HG02642 (cell line): ENCODE measurements at regions not wholly inside any gene's neighbourhood (a gene's known extent, or its start where the extent isn't known, plus 50 kb on each side); places are given as distances from the start of the nearest gene placed in this dataset.

Experiments used
- ATAC-seq: cut with Tn5 transposase; IDR thresholded peaks from one replicate; pipeline ENCODE4 v1.9.1; 2021; ENCODE audit warnings: mild to moderate bottlenecking; ENCODE audit not compliant: unreplicated experiment, poor library complexity

DNA sequence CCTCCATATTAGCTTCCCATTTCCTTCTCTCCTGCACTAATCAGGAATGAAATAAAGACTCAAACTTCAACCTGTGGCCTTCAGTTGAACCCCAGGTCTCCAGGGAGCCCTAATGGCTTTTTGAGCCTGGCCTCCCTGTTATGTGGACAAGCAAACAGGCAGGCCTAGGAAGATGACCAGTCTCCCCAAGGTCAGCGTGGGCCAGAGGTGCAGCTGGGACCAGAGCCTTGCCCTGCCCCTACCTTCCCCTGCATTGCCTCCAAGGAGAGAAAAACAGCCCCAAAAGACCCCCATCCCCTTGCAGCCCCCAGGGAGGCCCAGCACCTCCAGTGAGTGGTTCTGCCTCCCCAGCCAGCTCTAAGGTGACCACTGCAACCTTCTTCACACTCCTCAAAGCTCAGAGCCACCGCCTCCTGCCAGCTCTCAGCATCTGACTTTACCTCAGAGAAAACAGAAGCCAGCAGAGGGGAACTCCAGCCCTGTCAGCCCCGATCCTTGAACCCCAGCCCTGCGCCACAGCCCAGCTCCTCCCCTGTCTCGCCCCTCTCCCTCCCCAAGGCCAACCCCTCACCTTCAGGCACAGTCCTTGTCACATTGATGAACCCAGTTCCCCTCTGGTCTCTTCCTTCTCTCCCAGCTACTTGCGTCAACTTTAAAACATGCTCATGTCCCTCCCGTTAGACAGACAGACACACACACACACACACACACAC, 59.5 kb upstream of the ID2 start:
- no peak for ATAC-seq

DNA sequence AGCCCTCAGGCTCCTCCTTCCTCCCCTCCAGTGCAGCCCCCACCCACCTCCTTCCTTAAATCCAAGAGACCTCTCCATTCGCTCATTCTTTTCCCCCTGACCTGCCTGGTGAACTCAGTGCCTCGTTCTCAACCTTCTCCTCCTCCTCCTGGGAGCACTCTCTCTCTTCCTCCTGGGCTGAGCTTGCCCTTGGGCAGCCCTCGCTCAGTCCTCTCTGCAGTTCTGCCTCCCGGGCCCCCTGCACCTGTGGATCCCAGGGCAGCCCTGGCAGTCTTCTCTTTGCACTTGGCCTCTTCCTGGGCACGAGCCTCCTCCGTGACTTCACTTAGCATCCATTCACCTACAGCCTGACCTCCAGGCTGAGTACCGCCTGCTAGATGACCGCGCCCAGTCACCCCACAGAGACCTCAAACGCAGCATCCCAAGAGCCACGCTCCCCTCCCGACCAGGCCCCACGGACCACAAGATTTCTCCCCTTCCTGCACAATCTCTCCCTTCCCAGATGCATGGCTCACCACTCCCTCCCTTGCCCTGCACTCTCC, 58.9 kb upstream of the ID2 start:
- ATAC-seq, result no peak

DNA sequence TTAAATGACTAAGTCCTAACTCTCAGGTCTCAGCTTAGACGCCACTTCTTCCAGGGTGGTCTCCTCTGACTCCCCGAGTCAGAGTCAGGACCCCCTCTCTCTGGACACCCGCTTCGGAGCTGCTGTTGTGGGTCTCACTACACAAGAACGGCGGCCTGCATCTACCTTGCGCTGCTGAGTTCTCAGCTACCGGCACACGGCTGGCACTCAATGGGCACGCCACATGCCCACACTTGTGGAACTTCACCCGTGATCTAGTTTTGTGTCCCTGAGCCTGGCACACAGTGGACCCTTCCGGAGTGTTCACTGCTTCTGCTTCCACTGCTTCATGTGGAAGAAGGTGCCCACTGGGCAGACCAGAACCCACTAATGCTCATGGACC, 58.3 kb upstream of the ID2 start:
- ATAC-seq, result no peak

DNA sequence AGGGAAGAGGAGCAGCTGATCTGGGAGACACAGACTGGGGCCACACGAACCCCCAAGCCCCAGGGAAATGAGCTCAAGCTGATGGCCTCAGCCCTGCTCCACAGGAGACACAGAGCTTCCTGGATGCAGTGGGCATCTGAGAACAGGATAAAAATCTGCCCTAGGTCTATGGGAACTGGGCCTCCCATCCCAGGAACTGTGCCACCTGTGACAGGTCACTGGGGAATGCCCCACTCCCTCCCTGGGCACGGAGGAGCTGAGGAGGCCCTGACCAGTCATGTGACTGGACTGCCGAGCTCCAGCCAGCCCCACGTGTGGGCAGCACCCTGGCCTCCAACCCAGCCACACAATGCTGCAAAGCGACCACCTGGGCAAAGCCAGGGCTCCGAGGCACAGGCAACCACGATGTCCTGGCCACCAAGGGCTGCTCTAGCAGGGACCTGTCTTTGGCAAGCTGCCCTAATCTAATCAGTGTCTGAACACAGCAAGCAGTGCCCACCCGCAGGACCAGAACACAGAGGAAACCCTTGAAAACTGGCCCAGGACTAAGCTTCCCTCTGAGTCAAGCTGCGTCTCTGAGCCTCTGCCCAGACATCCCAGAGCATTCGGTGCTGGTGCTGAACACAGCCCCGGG, 57.8 kb upstream of the ID2 start:
- ATAC-seq, result no peak

DNA sequence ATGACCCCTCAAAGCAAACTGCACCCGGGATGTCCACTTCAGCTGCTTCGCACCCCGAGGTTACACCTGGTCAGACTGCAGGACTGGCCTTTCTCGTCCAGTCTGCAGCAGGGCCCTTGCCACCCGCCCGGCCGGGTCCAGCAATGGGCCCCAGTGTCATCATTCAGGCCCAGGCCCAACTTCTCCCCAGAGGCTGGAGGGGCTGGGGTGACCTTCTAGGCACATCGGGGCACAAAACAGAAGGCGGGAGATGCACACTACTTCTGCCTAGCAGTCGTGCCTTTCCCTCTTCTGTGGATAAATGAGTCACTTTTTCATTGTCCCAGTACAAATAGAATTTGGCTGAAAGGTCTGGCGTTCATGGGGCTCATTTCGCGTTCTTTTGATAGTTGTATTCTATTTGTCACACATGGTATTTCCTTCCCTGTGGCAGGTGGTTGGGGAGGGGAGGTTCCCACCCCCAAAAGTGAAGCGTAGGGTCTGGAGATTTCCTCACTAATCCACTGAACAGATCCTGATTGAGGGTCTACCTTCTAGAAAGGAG, 56.9 kb upstream of the ID2 start:
- ATAC-seq, result no peak

DNA sequence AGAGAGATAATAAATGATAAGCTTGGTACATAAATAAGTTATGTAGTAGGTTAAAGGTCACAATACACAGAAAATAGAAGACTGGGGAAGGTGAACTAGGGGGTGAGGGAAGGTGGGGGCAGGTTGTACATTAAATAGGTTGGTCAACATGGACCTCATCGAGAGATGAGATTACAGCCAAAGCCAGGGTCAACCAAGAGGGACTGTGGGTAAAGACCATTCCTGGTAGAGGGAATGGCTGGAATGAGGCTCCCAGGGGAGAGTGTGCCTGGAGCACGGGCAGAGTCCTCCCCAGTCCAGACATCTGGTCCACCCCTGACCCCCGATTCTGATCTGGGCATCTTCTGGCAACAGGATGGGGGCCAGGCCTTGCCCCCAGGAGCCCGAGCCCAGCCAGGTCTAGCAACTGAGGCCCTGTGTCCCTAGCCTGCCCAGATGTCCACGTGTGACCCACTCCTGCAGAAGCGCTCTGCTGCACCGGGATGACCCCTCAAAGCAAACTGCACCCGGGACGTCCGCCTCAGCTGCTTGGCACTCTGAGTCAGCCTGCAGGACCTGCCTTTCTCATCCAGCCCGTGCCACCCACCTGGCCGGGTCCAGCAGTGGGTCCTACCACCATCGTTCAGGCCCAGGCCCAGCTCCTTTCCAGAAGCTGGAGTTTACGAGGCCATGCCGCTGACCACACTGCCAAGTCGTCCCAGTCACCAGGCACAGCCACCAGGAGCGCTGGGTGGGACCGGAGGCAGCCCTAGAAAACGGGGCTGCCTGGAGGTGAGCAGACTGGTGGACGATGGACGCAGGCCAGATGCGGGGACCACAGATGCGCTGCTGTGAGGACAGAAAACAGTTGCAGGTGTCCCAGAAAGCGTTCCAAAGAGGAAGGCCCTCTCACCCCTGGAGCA, 56.2 kb upstream of the ID2 start:
- ATAC-seq, result no peak

DNA sequence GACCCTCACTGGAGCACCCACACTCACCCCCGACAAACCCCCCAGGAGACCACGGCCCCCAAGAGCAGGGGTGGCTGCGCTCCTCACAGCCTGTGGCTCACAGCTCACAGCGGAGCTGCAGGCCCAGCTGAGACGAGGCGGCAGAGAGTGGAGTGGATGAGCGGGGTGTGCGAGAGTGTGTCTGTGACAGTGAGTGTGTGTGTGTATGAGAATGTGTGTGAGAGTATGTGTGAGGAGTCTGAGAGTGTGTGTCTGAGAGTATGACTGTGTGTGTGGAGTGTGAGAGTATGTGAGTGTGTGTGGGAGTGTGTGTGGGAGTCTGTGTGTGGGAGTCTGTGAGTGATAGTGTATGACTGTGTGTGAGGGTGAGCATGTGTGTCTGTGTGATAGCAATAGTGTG, 55.3 kb upstream of the ID2 start:
- ATAC-seq, result no peak

DNA sequence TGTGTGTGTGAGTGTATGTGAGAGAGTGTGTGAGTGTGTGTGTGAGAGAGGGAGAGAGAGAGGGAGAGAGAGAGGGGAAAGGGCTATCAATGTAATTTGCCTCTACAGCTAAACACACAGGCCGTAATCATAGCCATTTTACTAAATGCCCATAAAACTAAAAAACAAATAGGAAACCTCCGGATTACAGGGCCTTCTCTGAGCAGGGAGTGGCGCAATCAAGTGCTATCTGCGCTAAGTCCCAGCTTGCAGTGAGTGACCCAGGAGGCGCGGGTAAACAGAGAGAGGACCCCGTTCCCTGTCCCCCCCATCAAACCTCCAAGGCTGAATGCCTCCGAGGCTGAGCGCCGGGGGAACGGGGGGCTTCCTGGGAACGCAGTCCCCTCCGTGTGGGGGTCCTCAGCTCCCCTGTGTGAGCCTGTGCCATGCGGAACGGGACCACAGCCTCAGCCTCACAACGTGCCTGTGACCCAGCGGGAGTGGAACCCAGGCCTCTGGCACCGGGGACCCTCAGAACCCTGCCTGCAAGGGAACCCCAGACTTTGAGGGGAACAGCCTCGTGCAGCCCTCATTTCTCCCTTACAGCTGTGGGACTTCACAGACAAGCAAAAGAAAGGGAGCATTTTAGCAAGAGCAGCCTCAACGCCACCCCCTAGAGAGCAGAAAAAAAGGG, 54.7 kb upstream of the ID2 start:
- no peak for ATAC-seq

DNA sequence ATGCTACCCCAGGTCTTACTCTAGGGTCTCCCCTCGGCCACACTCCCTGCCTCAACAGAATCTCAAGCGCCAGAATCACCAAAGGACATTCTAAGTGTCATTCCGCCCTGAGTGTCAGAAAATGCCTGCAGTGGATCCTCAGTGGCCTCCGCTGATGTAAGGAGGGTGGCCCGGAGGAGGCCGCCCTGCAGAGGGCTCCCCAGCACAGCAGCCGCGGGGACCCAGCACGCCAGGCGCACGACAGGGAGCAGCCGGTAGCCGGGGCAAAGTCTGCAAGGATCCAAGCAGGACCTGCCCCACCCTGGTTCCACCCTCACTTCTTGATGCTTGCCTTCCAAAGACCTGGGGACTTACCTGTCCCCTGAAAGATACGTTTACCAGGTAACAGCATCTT, 54.2 kb upstream of the ID2 start:
- ATAC-seq, result no peak

DNA sequence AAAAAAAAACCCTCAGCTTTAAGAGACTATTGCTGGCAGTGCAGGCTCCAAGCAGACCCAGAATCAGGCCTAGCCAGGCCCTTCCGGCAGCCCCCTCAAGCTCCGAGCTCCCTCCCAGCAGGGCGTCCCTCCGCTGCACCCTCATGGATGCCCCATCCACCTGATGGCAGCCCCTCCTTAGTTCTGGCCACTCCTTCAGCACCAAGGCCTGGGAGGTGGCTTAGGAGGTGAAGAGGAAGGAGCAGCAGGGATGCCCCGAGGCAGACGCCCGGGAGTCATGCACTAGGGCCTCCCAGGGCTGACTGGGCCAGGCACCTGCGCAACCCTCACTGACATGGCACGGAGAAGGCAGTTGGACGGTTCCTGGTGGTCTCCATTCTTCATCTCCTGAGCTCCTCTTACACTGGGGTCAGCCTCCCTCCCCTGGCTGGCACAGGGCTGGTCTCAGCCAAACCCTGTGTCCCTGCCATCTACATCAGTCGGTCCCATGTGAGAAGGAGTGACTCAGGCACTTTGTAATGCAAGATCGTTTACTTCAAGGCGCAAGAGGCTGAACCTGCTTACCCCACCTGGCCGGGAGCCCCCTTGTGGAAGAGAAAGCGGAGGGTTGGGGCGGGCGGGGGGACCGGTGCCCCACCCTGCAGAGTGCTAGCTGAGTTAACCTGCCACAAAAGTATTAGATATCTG, 53.5 kb upstream of the ID2 start:
- ATAC-seq, result no peak

DNA sequence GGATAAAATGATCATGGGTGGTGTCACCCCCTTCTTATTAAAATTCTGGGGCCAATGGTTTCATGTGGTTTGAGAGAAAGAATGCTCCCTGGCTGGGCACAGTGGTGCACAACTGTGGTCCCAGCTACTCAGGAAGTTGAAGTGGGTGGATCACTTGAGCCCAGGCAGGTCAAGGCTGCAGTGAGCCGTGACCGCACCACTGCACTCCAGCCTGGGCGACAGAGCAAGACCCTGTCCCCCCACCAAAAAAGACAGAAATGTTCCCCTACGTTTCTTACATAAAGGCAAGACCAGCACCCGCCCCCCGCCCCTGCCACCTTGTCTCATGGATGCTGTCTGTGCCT, 53.0 kb upstream of the ID2 start:
- no peak for ATAC-seq

DNA sequence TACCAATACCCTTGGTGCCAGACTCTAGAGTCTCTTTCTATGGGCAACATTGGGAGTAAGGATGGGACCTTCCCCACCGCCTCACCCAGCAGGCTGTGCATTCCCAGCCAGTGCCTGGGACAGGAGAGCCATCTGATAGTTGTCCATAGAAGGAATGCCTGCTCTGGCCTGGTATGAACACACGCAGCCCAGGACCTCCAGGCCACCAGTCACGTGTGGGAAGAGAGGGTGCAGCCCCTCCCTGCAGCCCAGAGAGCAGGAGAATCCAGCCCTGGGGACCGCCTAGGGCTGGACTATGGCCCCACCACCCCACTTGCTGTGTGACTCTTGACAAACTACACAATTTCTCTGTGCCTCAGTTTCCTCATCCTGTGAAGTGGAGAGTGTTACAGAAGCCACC, 52.5 kb upstream of the ID2 start:
- ATAC-seq, result no peak

DNA sequence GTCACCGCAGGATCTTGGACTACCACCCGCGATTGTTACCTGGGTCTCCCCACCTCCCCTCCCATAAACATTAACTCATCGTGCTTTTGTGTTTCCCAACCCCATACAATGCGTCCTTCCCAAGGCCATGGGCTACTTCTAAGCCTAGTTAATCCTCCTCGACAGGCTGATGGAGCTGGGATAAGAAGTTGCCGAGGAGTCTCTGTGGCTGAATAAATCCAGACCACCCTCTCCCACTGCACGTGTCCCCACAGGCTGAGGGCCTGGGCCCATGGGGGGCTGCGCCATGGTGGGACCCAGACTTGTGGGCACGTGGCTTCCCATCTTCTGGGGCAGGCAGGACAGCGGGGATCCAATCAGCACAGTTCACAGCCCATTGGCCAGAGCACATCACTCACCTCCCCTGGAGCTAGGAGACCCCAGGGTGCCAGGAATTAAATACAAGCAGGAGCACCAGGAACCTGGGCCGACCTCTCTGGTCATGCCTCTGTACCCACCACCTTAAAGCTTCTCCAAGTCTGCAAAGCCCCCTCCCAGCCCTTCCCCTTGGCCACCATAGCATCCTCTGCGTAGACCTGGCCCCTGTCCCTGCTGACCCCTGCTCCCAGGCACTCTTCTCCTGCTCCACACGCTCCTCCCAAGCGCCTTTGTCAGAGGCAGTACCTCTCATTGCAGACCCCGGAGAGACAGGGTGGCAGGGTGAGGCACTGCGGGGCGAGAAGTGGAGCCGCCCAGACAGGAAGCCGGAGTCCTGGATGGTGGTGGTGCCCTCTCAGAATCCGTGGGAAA, 51.0 kb upstream of the ID2 start:
- no peak for ATAC-seq

DNA sequence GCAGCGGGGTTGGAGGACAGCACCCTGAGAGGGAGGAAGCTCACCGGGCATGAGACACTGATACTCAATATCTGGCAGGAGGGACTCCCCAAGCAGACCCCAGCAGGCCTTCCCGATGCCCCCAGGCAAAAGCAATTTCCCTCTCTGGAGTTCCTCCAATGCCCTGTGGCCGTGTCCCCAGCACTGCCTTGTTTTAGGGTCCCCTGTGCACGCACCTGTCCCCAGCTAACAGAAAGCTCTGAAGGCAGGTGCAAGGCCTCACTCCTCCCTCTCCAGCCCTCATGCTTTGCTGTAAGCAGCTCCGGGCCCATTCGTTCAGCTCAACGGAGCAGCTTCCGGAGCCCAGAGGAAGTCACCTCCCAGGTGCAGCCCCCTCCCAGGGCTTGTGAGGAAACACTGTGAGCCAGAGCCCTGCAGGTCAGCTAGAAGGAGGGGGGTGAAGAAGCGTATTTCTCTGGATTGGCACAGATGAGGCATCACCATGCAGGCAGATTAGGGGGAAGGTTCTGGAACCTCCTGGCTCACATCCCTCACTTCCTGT, 50.3 kb upstream of the ID2 start:
- no peak for ATAC-seq
